ENCODE measurements at regions not wholly inside any gene's neighbourhood (a gene's known extent, or its start where the extent isn't known, plus 50 kb on each side); places are given as distances from the start of the nearest gene placed in this dataset.

GRCh38 chr2:67516899-67517530 lies 119.9 kb downstream of the ETAA1 start:
- Histone ChIP-seq H3K9me3 (no peaks in the 10 kb centered on the region), H3K27ac (peak overlapping the region in 1 of 4 donors; percentile 3), H3K36me3 (no peaks in the 10 kb centered on the region), H3K4me1 (peaks cover 0 to 17% (median 3%) of the 10 kb centered on the region in 4 donors), H3K27me3 (no peaks in the 10 kb centered on the region), H3K4me3 (no peak overlapping the region)
- intact Hi-C loops (cut with DNase I; ENCODE audit: low total_unique reads) (no loop called here), in situ Hi-C loops (cut with MboI; ENCODE audit: low pct_ligation_motif_present in 1 of 4, low pct_unique_long_range_greater_than_20kb in 1 of 4, low sequenced_read_pairs in 3 of 4) (no loop called here)
- DNase-seq: no peak
- TF ChIP-seq CTCF (IDR thresholded peaks at IDR 0.05) (no peak), POLR2A (IDR thresholded peaks at IDR 0.05) (no peak), POLR2AphosphoS5 (IDR thresholded peaks at IDR 0.05) (no peak), EP300 (IDR thresholded peaks at IDR 0.05; ENCODE audit: low read depth) (no peak)
- 50% methylated on average over 2 of the region's 2 CpGs; no CpG with 5 or more reads in 1 of the 2 donors for WGBS, 2 donors (ENCODE audit: low coverage in 1 of 2)

GRCh38 chr2:67522148-67522547 lies 125.0 kb downstream of the ETAA1 start:
- H3K36me3 ChIP-seq: no peaks in the 10 kb centered on the region
- intact Hi-C loops (cut with DNase I; ENCODE audit: low total_unique reads): no loop called here
- in situ Hi-C loops (cut with MboI; ENCODE audit: low pct_ligation_motif_present in 1 of 4, low pct_unique_long_range_greater_than_20kb in 1 of 4, low sequenced_read_pairs in 3 of 4): no loop called here
- H3K27me3 ChIP-seq: no peaks in the 10 kb centered on the region
- TF ChIP-seq POLR2A (IDR thresholded peaks at IDR 0.05): no peak
- TF ChIP-seq EP300 (IDR thresholded peaks at IDR 0.05; ENCODE audit: low read depth): no peak
- TF ChIP-seq CTCF (IDR thresholded peaks at IDR 0.05): no peak
- no peak for TF ChIP-seq POLR2AphosphoS5 (IDR thresholded peaks at IDR 0.05)
- no peak overlapping the region for H3K4me3 ChIP-seq
- no peak for DNase-seq
- peaks cover 0 to 5% (median 0%) of the 10 kb centered on the region in 4 donors for H3K4me1 ChIP-seq
- WGBS, 2 donors (ENCODE audit: low coverage in 1 of 2): 88 to 100% methylated on average over 1 of the region's 1 CpG
- H3K9me3 ChIP-seq: no peaks in the 10 kb centered on the region
- no peak overlapping the region for H3K27ac ChIP-seq

GRCh38 chr2:67524213-67524612 lies 127.1 kb downstream of the ETAA1 start:
- intact Hi-C loops (cut with DNase I; ENCODE audit: low total_unique reads): no loop called here
- H3K27ac ChIP-seq: no peak overlapping the region
- H3K36me3 ChIP-seq: no peaks in the 10 kb centered on the region
- DNase-seq: no peak
- no peaks in the 10 kb centered on the region for H3K4me1 ChIP-seq
- no peak overlapping the region for H3K4me3 ChIP-seq
- no peaks in the 10 kb centered on the region for H3K27me3 ChIP-seq
- H3K9me3 ChIP-seq: no peaks in the 10 kb centered on the region
- in situ Hi-C loops (cut with MboI; ENCODE audit: low pct_ligation_motif_present in 1 of 4, low pct_unique_long_range_greater_than_20kb in 1 of 4, low sequenced_read_pairs in 3 of 4): no loop called here
- 62 to 77% methylated on average over 2 of the region's 2 CpGs for WGBS, 2 donors (ENCODE audit: low coverage in 1 of 2)
- TF ChIP-seq POLR2A (IDR thresholded peaks at IDR 0.05) (no peak), EP300 (IDR thresholded peaks at IDR 0.05; ENCODE audit: low read depth) (no peak), POLR2AphosphoS5 (IDR thresholded peaks at IDR 0.05) (no peak), CTCF (IDR thresholded peaks at IDR 0.05) (no peak)

GRCh38 chr2:67524777-67525176 lies 127.6 kb downstream of the ETAA1 start:
- TF ChIP-seq POLR2A (IDR thresholded peaks at IDR 0.05) (no peak), EP300 (IDR thresholded peaks at IDR 0.05; ENCODE audit: low read depth) (no peak), POLR2AphosphoS5 (IDR thresholded peaks at IDR 0.05) (no peak)
- in situ Hi-C loops (cut with MboI; ENCODE audit: low pct_ligation_motif_present in 1 of 4, low pct_unique_long_range_greater_than_20kb in 1 of 4, low sequenced_read_pairs in 3 of 4): no loop called here
- Histone ChIP-seq H3K4me3 (no peak overlapping the region), H3K27ac (no peak overlapping the region), H3K9me3 (no peaks in the 10 kb centered on the region), H3K4me1 (no peaks in the 10 kb centered on the region), H3K36me3 (no peaks in the 10 kb centered on the region), H3K27me3 (no peaks in the 10 kb centered on the region)
- intact Hi-C loops (cut with DNase I; ENCODE audit: low total_unique reads): no loop called here
- no peak for DNase-seq

- Histone ChIP-seq H3K9me3 (no peaks in the 10 kb centered on the region), H3K27me3 (no peaks in the 10 kb centered on the region), H3K36me3 (no peaks in the 10 kb centered on the region), H3K4me3 (no peak overlapping the region), H3K27ac (peak overlapping the region in 1 of 4 donors; percentile 14), H3K4me1 (no peaks in the 10 kb centered on the region)
- in situ Hi-C loops (cut with MboI; ENCODE audit: low pct_ligation_motif_present in 1 of 4, low pct_unique_long_range_greater_than_20kb in 1 of 4, low sequenced_read_pairs in 3 of 4) (no loop called here), intact Hi-C loops (cut with DNase I; ENCODE audit: low total_unique reads) (no loop called here)
- DNase-seq: no peak
- WGBS, 2 donors (ENCODE audit: low coverage in 1 of 2): 46 to 63% methylated on average over 4 of the region's 4 CpGs
- TF ChIP-seq POLR2AphosphoS5 (IDR thresholded peaks at IDR 0.05) (peak in 2 of 3 donors; percentile 11 to 29), CTCF (IDR thresholded peaks at IDR 0.05) (no peak)
These were observed 129.2 kb downstream of the ETAA1 start for GRCh38 chr2:67526283-67526682.

All from transverse colon (tissue), 4 donors.